Sigmoid colon (tissue), 6 donors: ENCODE measurements at regions not wholly inside any gene's neighbourhood (a gene's known extent, or its start where the extent isn't known, plus 50 kb on each side); places are given as distances from the start of the nearest gene placed in this dataset.
A peak's percentile ranks its signal among the peaks of the same experiment; 100 is the strongest.
"Not testable (repeated sequence)": the region's sequence is repeated elsewhere in the genome, so short reads cannot be mapped to it uniquely, and the experiment has no call there.

ENCODE experiments used
- DNase-seq: peaks from one replicate; pipeline ENCODE4 v3.0.0-alpha.2; 2019
- H3K27ac ChIP-seq, 4 donors: fragments of 200-600 bp; sonication (generic); one replicate each; pipeline ENCODE4 v1.5.1; 2016 to 2019; ENCODE audit warnings: mild to moderate bottlenecking in 1 of 4
- H3K27me3 ChIP-seq, 3 donors: fragments of 200-600 bp; sonication (generic); one replicate each; pipeline ENCODE4 v1.5.1; 2019; ENCODE audit warnings: mild to moderate bottlenecking in 1 of 3
- H3K36me3 ChIP-seq, 4 donors: fragments of 200-600 bp; sonication (generic); one replicate each; pipeline ENCODE4 v1.5.1; 2016 to 2019
- H3K4me1 ChIP-seq, 4 donors: fragments of 200-600 bp; sonication (generic); one replicate each; pipeline ENCODE4 v1.5.1; 2017 to 2019
- H3K4me3 ChIP-seq, 4 donors: fragments of 200-600 bp; sonication (generic); one replicate each; pipeline ENCODE4 v1.5.1; 2017 to 2019; ENCODE audit warnings: mild to moderate bottlenecking in 2 of 4, moderate library complexity in 1 of 4
- H3K9me3 ChIP-seq, 4 donors: fragments of 200-600 bp in 3 of 4; sonication (generic) in 3 of 4; one replicate each; pipeline versions ENCODE4 v1.5.1 to v1.6.1; 2013 to 2019
- EP300 ChIP-seq, 4 donors: sonication (generic); formaldehyde crosslinking; IDR thresholded peaks; one replicate each; pipeline ENCODE4 v1.6.1; 2017; ENCODE audit warnings: antibody characterized with exemption in 4 of 4
- POLR2A ChIP-seq, 2 donors: fragments of 450-650 bp; IDR thresholded peaks; one replicate each; pipeline ENCODE4 v1.6.1; 2016; ENCODE audit warnings: antibody characterized with exemption in 2 of 2, mild to moderate bottlenecking in 2 of 2, moderate library complexity in 2 of 2
- POLR2AphosphoS5 ChIP-seq, 4 donors: sonication (generic); formaldehyde crosslinking; IDR thresholded peaks; one replicate each; pipeline ENCODE4 v1.6.1; 2017; ENCODE audit warnings: antibody characterized with exemption in 4 of 4
- WGBS, 2 donors: extraction: QIAGEN DNeasy Blood & Tissue Kit; methylation state at CpG; one replicate each; pipeline ENCODE4 v1.1.7; 2013; 5-methylcytosine and 5-hydroxymethylcytosine counted together
- intact Hi-C: fragments of 100-400 bp; cut with DNase I; formaldehyde crosslinking; loops from one replicate; pipeline ENCODE4 v1.15.1; 2023
- TF ChIP-seq, protein P1 (sequence below), 4 experiments: fragments of 450-650 bp in 3 of 4; fragments of 200-600 bp in 1 of 4; IDR thresholded peaks; one replicate each; pipeline ENCODE4 v1.5.1; 2016 to 2019; ENCODE audit warnings: antibody characterized with exemption in 4 of 4, mild to moderate bottlenecking in 3 of 4, moderate library complexity in 2 of 4
- donor health status: healthy with polysubstance abuse.
- donor health status: healthy.

DNA sequence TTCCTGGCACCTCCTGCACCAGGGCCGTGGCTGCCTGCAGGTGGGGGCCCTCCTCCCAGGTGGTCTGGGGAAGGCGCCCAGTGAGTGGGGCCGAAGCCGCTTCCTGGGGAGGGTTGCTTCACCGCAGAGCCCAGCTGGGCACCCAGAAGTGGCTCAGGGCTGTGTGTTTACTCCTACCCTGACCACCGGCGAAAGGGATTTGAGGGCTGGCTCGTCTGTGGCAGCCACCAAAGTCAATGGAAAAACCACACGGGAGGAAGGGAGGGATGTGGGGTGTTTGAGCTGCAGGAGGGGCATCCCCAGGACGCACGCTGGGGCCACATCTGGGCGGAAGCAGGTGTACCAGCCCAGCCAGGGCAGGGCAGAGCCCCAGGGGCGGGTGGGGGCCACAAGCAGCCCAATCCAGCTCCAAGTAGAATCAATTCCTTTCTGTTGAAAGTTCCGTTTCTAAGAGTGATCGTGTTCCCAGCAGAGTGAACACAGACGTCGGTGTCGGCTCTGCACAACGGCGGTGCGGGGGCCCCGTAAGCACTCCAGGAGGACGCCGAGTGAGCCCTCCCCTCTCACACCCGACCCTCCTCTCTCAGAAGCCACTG is 69.9 kb downstream of the FOXL3 start:
- peaks cover 0 to 55% (median 21%) of the 10 kb centered on the region in 3 donors for H3K27me3 ChIP-seq
- H3K4me3 ChIP-seq = no peak overlapping the region
- H3K4me1 ChIP-seq = no peaks in the 10 kb centered on the region
- no peaks in the 10 kb centered on the region for H3K9me3 ChIP-seq
- 43 to 84% methylated on average over 25 of the region's 25 CpGs for WGBS, 2 donors
- no peak for TF ChIP-seq POLR2AphosphoS5 (IDR thresholded peaks at IDR 0.05)
- TF ChIP-seq POLR2A (IDR thresholded peaks at IDR 0.05) = no peak
- TF ChIP-seq, protein P1, sequence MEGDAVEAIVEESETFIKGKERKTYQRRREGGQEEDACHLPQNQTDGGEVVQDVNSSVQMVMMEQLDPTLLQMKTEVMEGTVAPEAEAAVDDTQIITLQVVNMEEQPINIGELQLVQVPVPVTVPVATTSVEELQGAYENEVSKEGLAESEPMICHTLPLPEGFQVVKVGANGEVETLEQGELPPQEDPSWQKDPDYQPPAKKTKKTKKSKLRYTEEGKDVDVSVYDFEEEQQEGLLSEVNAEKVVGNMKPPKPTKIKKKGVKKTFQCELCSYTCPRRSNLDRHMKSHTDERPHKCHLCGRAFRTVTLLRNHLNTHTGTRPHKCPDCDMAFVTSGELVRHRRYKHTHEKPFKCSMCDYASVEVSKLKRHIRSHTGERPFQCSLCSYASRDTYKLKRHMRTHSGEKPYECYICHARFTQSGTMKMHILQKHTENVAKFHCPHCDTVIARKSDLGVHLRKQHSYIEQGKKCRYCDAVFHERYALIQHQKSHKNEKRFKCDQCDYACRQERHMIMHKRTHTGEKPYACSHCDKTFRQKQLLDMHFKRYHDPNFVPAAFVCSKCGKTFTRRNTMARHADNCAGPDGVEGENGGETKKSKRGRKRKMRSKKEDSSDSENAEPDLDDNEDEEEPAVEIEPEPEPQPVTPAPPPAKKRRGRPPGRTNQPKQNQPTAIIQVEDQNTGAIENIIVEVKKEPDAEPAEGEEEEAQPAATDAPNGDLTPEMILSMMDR (IDR thresholded peaks at IDR 0.05) = no peak
- no peak for TF ChIP-seq EP300 (IDR thresholded peaks at IDR 0.05)
- no peaks in the 10 kb centered on the region for H3K36me3 ChIP-seq
- peak; percentile 63 for DNase-seq
- intact Hi-C loops = no loop called here
- H3K27ac ChIP-seq = no peak overlapping the region

DNA sequence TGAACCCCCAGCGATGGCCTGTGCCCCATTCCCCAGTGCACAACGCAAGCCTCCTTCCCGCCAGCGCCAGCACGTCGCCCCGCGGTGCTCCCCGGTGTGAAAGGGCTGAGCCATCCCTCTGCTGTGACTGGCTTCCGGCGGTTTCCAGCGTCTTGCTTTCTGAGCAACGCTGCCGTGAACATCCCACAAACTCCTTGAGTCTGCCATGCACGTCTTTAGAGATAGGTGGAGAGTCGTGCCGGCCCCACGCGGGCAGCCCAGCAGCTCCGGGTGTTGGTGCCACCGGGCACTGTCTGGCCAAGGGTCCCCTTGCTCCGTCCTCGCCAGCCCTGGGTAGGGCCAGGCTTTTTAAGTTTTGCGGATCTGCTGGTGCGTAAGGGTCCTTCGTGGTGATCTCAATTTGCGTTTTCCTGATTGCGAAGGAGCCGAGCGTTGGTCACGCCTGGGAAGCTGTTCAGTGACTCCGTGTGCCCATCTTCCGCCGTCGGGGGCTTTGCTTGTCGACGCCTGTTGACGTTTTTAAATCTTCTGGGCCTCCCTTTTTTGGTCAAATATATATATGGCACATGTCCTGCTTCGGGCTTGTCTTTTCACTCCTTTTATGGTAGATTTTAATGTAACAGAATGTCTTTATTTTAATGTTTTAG is 70.6 kb downstream of the FOXL3 start:
- intact Hi-C loops = no loop called here
- DNase-seq = peak; percentile 48
- no peak for TF ChIP-seq POLR2AphosphoS5 (IDR thresholded peaks at IDR 0.05)
- TF ChIP-seq EP300 (IDR thresholded peaks at IDR 0.05) = no peak
- TF ChIP-seq, protein P1 (IDR thresholded peaks at IDR 0.05) = no peak
- no peak for TF ChIP-seq POLR2A (IDR thresholded peaks at IDR 0.05)
- Histone ChIP-seq H3K9me3 (no peaks in the 10 kb centered on the region), H3K27me3 (peaks cover 0 to 60% (median 23%) of the 10 kb centered on the region in 3 donors), H3K4me3 (no peak overlapping the region), H3K27ac (no peak overlapping the region), H3K4me1 (no peaks in the 10 kb centered on the region), H3K36me3 (no peaks in the 10 kb centered on the region)
- WGBS, 2 donors = 73 to 90% methylated on average over 39 of the region's 39 CpGs

DNA sequence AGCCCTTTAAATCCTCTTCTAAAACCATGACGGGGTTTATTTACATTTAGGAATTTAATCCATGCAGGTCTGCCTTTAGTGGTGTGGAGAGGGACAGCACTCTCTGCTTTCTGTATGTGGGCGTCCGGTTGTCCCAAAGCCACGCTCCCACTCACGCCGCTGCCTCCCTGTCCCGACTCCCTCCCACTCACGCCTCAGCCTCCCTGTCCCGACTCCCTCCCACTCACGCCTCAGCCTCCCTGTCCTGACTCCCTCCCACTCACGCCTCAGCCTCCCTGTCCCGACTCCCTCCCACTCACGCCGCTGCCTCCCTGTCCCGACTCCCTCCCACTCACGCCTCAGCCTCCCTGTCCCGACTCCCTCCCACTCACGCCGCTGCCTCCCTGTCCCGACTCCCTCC is 71.2 kb downstream of the FOXL3 start:
- H3K9me3 ChIP-seq, intact Hi-C loops, H3K36me3 ChIP-seq, H3K27ac ChIP-seq, H3K4me3 ChIP-seq, H3K4me1 ChIP-seq: not testable (repeated sequence)
- 84 to 87% methylated on average over 12 to 15 of the region's 20 CpGs for WGBS, 2 donors
- DNase-seq = peak; percentile 33
- peaks cover 0 to 62% (median 23%) of the 10 kb centered on the region in 3 donors for H3K27me3 ChIP-seq

DNA sequence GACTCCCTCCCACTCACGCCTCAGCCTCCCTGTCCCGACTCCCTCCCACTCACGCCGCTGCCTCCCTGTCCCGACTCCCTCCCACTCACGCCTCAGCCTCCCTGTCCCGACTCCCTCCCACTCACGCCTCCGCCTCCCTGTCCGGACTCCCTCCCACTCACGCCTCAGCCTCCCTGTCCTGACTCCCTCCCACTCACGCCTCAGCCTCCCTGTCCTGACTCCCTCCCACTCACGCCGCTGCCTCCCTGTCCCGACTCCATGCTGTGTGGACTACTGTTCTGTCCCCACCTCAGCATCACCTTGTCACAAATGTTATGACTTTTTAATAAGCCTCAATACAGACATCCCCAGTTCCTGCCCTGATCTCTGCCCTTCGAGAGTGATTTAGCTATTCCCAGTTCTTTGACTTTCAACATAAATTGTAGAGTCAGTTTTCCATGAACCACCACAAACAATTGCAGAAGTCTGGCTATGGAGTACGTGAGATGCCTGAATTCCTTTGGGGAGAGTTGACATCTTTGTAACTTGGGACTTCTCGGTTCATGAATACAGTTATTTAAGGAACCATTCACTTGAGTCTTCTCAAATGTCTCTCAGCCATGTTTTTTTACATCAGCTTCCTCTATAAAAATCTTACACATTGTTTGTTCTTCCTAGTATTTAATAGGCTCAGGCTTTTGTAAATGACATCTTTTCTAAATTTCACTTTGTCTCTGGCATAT is 71.9 kb downstream of the FOXL3 start:
- WGBS, 2 donors = 77 to 78% methylated on average over 13 to 16 of the region's 18 CpGs
- TF ChIP-seq POLR2AphosphoS5 (IDR thresholded peaks at IDR 0.05) (no peak), POLR2A (IDR thresholded peaks at IDR 0.05) (no peak), EP300 (IDR thresholded peaks at IDR 0.05) (no peak)
- TF ChIP-seq, protein P1 (IDR thresholded peaks at IDR 0.05) = no peak
- H3K36me3 ChIP-seq = no peaks in the 10 kb centered on the region
- no peaks in the 10 kb centered on the region for H3K4me1 ChIP-seq
- no peaks in the 10 kb centered on the region for H3K9me3 ChIP-seq
- H3K4me3 ChIP-seq = peak overlapping the region in 2 of 4 donors; percentile 11 to 16
- peaks cover 0 to 62% (median 23%) of the 10 kb centered on the region in 3 donors for H3K27me3 ChIP-seq
- H3K27ac ChIP-seq = no peak overlapping the region
- intact Hi-C loops = no loop called here
- no peak for DNase-seq

DNA sequence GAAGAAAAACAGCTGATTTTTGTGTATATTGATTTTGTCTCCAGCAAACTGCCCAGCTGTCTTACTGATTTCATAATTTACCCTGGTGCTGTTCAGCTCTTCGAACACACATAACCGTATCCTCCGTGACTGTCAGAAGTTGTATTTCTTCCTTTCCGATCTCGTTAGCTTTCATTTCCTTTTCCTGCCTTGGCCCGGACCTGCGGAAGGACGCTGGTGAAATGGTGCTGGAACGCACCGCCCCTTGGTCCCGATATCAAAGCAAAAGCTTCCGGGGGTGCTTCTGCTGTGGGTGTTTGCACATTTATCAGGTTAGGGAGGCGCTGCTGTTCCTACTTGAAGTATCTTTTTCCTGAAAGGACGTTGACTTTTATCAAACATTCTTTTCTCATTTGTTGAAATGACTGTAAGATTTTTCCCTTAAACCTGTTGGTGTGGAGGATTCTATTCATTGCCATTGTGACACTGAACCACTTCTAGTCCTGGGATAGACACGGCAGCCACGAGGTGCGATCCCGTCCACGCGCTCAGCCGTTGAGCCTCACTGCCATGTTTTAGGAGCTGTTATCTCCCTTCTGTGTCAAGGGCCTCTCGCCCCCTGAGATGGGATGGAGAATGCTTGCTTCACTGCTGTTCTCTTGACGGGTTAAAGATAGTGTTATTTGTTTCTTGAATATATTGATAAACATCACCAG is 72.6 kb downstream of the FOXL3 start:
- Histone ChIP-seq H3K36me3 (no peaks in the 10 kb centered on the region), H3K9me3 (no peaks in the 10 kb centered on the region), H3K4me1 (no peaks in the 10 kb centered on the region), H3K4me3 (peak overlapping the region in 2 of 4 donors; percentile 11 to 16), H3K27me3 (peaks cover 0 to 62% (median 24%) of the 10 kb centered on the region in 3 donors), H3K27ac (no peak overlapping the region)
- 25 to 31% methylated on average over 23 of the region's 23 CpGs for WGBS, 2 donors
- peak; percentile 63 for DNase-seq
- TF ChIP-seq POLR2A (IDR thresholded peaks at IDR 0.05) = no peak
- no peak for TF ChIP-seq EP300 (IDR thresholded peaks at IDR 0.05)
- TF ChIP-seq, protein P1 (IDR thresholded peaks at IDR 0.05) = no peak
- TF ChIP-seq POLR2AphosphoS5 (IDR thresholded peaks at IDR 0.05) = peak in 1 of 4 donors; percentile 7
- intact Hi-C loops = no loop called here
